ENCODE measurements at regions not wholly inside any gene's neighbourhood (a gene's known extent, or its start where the extent isn't known, plus 50 kb on each side); places are given as distances from the start of the nearest gene placed in this dataset.

DNA sequence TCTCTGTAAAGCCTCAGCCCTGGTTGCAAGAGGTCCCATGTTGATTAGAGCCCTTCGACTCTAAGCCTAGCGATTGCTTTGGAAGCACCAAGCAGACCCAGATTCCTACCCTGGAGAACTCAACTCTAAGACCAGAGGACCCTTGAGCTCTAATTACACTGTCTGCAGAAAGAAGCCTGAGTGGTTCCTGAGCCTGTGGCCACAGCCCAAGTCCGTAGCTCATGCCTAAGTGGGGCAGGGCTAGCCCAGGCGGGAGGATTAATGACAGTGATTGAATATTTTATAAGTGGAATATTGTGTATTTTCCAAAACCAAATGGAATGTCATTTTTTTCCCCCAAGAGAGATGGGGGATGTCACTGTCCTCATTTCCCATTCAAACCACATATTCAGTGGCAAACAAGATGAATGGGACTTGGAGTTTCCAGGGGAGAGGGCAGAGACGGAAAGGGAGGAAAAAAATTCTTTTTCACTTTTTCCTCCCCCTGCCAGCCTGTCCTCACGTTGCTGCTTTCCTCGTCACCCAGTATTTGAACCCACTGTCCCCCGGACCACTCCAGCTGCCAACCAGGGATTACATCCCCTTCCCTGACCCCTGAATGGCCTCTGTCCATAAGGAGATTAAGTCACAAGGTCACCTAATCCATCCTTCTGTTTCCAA lies 79.6 kb upstream of the CTTNBP2NL start:
- DNase-seq (ENCODE audit: low spot score), result no peak
- TF ChIP-seq, protein P1, sequence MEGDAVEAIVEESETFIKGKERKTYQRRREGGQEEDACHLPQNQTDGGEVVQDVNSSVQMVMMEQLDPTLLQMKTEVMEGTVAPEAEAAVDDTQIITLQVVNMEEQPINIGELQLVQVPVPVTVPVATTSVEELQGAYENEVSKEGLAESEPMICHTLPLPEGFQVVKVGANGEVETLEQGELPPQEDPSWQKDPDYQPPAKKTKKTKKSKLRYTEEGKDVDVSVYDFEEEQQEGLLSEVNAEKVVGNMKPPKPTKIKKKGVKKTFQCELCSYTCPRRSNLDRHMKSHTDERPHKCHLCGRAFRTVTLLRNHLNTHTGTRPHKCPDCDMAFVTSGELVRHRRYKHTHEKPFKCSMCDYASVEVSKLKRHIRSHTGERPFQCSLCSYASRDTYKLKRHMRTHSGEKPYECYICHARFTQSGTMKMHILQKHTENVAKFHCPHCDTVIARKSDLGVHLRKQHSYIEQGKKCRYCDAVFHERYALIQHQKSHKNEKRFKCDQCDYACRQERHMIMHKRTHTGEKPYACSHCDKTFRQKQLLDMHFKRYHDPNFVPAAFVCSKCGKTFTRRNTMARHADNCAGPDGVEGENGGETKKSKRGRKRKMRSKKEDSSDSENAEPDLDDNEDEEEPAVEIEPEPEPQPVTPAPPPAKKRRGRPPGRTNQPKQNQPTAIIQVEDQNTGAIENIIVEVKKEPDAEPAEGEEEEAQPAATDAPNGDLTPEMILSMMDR (IDR thresholded peaks at IDR 0.05; ENCODE audit: extremely low read depth, insufficient read depth, missing control alignments), result no peak
- in situ Hi-C loops (cut with MboI; ENCODE audit: low pct_unique_long_range_greater_than_20kb, low sequenced_read_pairs, unreplicated experiment), result no loop called here

DNA sequence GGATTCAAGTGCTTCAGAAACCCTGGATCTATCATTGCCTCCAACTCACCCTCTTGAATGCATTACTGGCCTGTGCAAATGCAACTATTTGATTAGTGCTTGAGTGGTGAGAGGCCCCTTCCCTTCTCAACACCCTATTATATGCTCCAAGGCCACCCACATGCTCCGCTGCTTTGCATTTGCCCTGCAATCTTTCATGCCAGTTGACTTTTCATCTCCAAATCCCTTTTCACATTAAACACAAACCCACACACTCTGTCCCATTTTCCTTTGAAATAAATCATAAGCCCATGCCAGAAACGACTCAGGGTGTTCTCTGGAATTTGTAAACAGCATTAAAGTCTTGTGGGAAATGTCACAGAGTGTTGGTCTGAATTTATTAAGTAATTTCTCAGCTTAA lies 78.9 kb upstream of the CTTNBP2NL start:
- DNase-seq (ENCODE audit: low spot score), result no peak
- in situ Hi-C loops (cut with MboI; ENCODE audit: low pct_unique_long_range_greater_than_20kb, low sequenced_read_pairs, unreplicated experiment), result no loop called here
- TF ChIP-seq, protein P1 (IDR thresholded peaks at IDR 0.05; ENCODE audit: extremely low read depth, insufficient read depth, missing control alignments), result no peak

DNA sequence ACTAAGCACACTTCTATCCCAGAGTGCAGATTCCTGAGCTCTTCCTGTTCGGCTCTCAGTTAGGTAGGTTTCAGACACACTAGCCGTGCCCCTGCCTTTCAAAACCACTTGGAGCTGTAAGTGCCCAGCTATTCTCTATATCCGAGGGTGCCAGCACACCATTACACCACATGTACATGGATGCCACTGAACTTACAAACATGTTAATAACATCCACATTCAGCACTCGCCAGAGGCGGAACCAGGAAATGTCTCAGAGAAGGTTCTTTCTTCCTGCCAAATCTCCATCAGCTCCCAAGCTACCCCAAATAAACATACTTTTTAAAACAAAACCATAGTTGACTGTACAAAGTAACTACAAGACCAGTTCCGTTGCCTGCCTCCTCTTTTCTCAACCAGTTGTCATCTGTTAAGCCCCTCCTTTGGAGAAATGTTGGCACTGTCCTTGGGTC lies 78.4 kb upstream of the CTTNBP2NL start:
- TF ChIP-seq, protein P1 (IDR thresholded peaks at IDR 0.05; ENCODE audit: extremely low read depth, insufficient read depth, missing control alignments), result no peak
- DNase-seq (ENCODE audit: low spot score), result no peak
- in situ Hi-C loops (cut with MboI; ENCODE audit: low pct_unique_long_range_greater_than_20kb, low sequenced_read_pairs, unreplicated experiment), result no loop called here

DNA sequence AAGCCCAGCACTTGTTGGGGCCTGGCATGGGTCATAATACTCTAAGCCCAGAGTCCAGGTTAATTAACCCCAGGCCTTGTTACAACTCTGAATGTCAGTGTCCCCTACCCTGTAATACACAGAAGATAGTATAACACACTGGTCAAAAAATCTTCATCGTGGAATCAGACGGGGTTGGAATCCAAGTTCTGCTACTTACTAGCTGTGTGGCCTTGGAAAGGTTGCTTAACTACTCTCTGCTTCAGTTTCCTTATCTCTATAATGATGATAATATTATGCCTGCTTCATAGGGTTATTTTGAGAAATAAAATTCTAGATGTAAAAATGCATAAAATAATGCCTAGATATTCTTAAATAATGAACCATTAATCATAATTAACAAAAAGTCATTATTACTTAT lies 77.8 kb upstream of the CTTNBP2NL start:
- DNase-seq (ENCODE audit: low spot score), result no peak
- TF ChIP-seq, protein P1 (IDR thresholded peaks at IDR 0.05; ENCODE audit: extremely low read depth, insufficient read depth, missing control alignments), result no peak
- in situ Hi-C loops (cut with MboI; ENCODE audit: low pct_unique_long_range_greater_than_20kb, low sequenced_read_pairs, unreplicated experiment), result no loop called here

DNA sequence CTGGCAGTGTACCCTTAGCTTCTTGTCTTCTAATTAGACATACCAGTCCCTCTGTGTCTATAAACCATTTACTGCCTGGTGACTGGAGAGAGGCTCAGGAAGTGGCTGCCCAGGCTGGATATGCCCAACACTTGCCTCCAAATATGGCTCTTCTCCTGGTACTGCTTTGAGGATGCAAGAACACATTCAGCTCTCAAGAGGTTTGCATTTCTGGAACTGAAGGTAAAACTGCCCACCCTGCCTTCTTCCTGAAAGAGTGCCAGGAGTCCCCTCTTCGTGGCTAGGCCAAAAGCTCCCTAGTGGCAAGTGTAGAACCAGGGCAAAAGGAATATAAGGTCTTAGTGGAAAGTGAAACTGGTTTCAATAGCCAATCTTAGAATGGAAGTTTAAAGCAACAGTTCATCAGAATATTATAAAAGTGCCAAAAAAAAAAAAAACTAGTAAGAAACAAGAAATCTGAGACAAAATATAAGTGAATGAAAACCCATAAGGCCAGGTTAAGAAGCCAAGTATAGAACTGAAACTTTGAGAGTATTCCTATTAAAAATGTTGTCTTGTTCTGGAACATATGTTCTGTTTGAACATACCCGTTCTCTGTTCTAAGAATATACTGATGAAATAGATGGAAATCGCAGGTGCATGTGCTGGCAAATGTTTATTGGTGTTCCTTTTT lies 77.2 kb upstream of the CTTNBP2NL start:
- no peak for DNase-seq (ENCODE audit: low spot score)
- TF ChIP-seq, protein P1 (IDR thresholded peaks at IDR 0.05; ENCODE audit: extremely low read depth, insufficient read depth, missing control alignments), result no peak
- in situ Hi-C loops (cut with MboI; ENCODE audit: low pct_unique_long_range_greater_than_20kb, low sequenced_read_pairs, unreplicated experiment), result no loop called here

DNA sequence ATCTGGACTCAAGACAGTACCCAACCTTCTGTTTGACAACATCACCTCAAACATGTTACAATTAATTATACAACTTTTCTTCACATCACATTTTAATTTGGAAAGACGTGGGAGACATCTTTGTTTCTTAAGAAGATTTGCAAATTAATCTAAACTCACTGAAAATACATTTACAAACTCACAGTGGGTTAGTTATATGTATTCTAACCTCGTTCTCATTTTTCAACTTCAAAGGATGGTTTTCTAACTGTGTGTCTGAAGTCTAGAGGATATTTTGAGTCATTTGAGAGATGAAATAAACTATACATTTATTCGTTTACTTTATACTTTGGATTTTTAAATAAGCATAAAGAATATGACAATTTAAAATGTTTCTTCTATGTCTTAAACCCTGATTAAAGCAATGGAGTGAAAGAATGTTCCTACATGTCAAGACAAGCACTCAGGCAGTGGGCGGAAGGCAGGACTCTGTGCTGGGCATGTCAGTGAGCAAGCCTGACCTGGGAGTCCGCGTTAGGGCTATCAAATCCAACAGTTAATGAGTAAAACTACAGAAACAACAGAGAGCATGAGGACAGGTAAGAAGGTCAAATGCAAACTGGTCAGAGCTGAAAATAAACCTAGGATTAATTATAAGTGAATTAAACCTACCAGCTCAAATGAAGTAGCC lies 76.5 kb upstream of the CTTNBP2NL start:
- no peak for DNase-seq (ENCODE audit: low spot score)
- TF ChIP-seq, protein P1 (IDR thresholded peaks at IDR 0.05; ENCODE audit: extremely low read depth, insufficient read depth, missing control alignments), result no peak
- in situ Hi-C loops (cut with MboI; ENCODE audit: low pct_unique_long_range_greater_than_20kb, low sequenced_read_pairs, unreplicated experiment), result no loop called here

All from GM13977 (cell line).